ENCODE measurements at regions not wholly inside any gene's neighbourhood (a gene's known extent, or its start where the extent isn't known, plus 50 kb on each side); places are given as distances from the start of the nearest gene placed in this dataset.

DNA sequence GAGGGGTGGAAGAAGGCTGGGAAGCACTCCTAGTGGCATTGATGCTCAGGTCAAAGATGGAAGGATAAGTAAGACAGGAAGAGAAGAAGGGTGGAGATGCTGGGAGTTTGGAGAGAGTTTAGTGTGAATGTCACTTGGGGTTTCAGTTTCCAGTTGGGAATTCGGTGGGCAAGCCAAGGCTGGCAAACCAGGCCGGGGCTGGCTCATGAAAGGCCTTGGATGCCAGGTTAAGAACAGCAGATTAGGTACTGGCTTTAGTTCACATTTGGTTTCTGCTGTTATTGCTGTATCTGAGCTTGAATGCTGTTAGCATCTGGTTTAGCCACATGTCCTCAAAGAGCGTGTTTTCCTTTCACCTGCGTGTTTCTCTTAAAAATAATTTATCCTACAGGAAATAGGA, 69.6 kb downstream of the BLID start:
- H3K27me3 ChIP-seq, result no peaks in the 10 kb centered on the region
- H3K4me3 ChIP-seq (replicated peaks in 1 of 3), result no peak overlapping the region
- H3K27ac ChIP-seq, result no peak overlapping the region
- 88 to 92% methylated on average over 4 of the region's 4 CpGs for WGBS, 2 donors
- DNase-seq, result no peak
- H3K36me3 ChIP-seq, result no peaks in the 10 kb centered on the region
- no peaks in the 10 kb centered on the region for H3K9me3 ChIP-seq
- no peak for TF ChIP-seq POLR2A (IDR thresholded peaks at IDR 0.05)
- TF ChIP-seq, protein P1, sequence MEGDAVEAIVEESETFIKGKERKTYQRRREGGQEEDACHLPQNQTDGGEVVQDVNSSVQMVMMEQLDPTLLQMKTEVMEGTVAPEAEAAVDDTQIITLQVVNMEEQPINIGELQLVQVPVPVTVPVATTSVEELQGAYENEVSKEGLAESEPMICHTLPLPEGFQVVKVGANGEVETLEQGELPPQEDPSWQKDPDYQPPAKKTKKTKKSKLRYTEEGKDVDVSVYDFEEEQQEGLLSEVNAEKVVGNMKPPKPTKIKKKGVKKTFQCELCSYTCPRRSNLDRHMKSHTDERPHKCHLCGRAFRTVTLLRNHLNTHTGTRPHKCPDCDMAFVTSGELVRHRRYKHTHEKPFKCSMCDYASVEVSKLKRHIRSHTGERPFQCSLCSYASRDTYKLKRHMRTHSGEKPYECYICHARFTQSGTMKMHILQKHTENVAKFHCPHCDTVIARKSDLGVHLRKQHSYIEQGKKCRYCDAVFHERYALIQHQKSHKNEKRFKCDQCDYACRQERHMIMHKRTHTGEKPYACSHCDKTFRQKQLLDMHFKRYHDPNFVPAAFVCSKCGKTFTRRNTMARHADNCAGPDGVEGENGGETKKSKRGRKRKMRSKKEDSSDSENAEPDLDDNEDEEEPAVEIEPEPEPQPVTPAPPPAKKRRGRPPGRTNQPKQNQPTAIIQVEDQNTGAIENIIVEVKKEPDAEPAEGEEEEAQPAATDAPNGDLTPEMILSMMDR (IDR thresholded peaks at IDR 0.05), result no peak
- H3K4me1 ChIP-seq, result no peaks in the 10 kb centered on the region
- intact Hi-C loops (cut with DNase I), result no loop called here

GRCh38 chr11:122045181-122045586, 70.8 kb downstream of the BLID start:
- WGBS, 2 donors, result 72 to 76% methylated on average over 3 of the region's 3 CpGs

DNA sequence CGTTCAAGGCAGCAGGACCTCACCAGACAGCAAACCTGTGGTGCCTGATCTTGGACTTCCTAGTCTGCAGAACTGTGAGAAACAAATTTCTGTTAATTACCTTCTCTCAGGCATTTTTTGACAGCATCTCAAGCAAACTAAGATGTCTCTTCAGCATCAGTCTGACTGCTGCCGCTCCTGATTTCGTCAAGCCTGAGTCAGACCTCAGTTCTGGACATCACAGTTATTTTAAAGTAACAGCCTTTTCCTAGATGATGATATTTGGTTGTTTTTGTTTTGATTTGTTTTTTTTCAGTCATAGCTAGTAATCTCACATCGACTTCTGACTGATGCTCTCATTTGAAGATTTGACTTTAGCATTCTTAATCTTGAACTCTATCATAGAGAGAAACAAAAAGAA, 71.9 kb downstream of the BLID start:
- Histone ChIP-seq H3K4me1 (no peaks in the 10 kb centered on the region), H3K9me3 (no peaks in the 10 kb centered on the region), H3K36me3 (no peaks in the 10 kb centered on the region), H3K4me3 (replicated peaks in 1 of 3) (no peak overlapping the region), H3K27me3 (no peaks in the 10 kb centered on the region), H3K27ac (no peak overlapping the region)
- DNase-seq, result no peak
- 69 to 73% methylated on average over 4 of the region's 4 CpGs for WGBS, 2 donors
- intact Hi-C loops (cut with DNase I), result no loop called here
- TF ChIP-seq POLR2A (IDR thresholded peaks at IDR 0.05), result no peak
- TF ChIP-seq, protein P1 (IDR thresholded peaks at IDR 0.05), result no peak

More at GRCh38 chr11:122045181-122045586, 70.8 kb downstream of the BLID start:
- DNase-seq, result no peak
- Histone ChIP-seq H3K9me3 (no peaks in the 10 kb centered on the region), H3K4me3 (replicated peaks in 1 of 3) (no peak overlapping the region), H3K4me1 (no peaks in the 10 kb centered on the region), H3K27me3 (no peaks in the 10 kb centered on the region), H3K27ac (no peak overlapping the region), H3K36me3 (no peaks in the 10 kb centered on the region)
- TF ChIP-seq, protein P1 (IDR thresholded peaks at IDR 0.05), result no peak
- TF ChIP-seq POLR2A (IDR thresholded peaks at IDR 0.05), result no peak
- intact Hi-C loops (cut with DNase I), result no loop called here

GRCh38 chr11:122042981-122043380, 73.0 kb downstream of the BLID start:
- intact Hi-C loops (cut with DNase I), result no loop called here
- H3K27ac ChIP-seq, result no peak overlapping the region
- no peaks in the 10 kb centered on the region for H3K4me1 ChIP-seq
- H3K4me3 ChIP-seq (replicated peaks in 1 of 3), result no peak overlapping the region
- H3K27me3 ChIP-seq, result no peaks in the 10 kb centered on the region
- no peak for TF ChIP-seq POLR2A (IDR thresholded peaks at IDR 0.05)
- TF ChIP-seq, protein P1 (IDR thresholded peaks at IDR 0.05), result no peak
- H3K36me3 ChIP-seq, result no peaks in the 10 kb centered on the region
- no peaks in the 10 kb centered on the region for H3K9me3 ChIP-seq
- no peak for DNase-seq
- whole genome bisulfite sequencing, 2 donors, result 49 to 74% methylated on average over 7 of the region's 7 CpGs

DNA sequence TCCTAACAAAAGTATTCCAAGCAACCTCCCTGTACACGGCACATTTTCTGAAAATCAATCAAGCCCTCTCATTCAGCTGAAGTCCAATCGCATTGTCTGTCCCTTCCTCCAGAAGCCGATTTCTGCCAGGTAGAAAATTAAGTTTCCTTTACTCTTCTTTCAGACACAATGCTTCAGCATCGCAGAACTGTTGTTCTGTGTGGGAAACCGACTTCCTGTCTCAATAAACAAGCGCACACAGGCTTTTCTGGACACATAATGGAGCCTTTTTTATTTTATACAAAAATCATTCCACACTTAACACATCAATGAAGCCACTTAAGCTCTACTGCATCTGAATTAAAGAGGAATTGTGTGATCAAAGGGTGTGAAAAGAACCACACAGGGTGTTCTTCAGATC, 75.6 kb downstream of the BLID start:
- TF ChIP-seq, protein P1 (IDR thresholded peaks at IDR 0.05), result no peak
- no peak for DNase-seq
- intact Hi-C loops (cut with DNase I), result no loop called here
- H3K9me3 ChIP-seq, result no peaks in the 10 kb centered on the region
- no peaks in the 10 kb centered on the region for H3K27me3 ChIP-seq
- no peak overlapping the region for H3K4me3 ChIP-seq (replicated peaks in 1 of 3)
- no peak overlapping the region for H3K27ac ChIP-seq
- no peaks in the 10 kb centered on the region for H3K36me3 ChIP-seq
- 45 to 52% methylated on average over 6 of the region's 6 CpGs for WGBS, 2 donors
- H3K4me1 ChIP-seq, result peaks cover 6 to 8% of the 10 kb centered on the region in 2 donors

Measured in thyroid gland (tissue), 4 donors.